HL-60 (cell line): ENCODE measurements at regions not wholly inside any gene's neighbourhood (a gene's known extent, or its start where the extent isn't known, plus 50 kb on each side); places are given as distances from the start of the nearest gene placed in this dataset.

Experiments
- DNase-seq, 2 experiments: peaks; one replicate each; pipeline ENCODE4 v3.0.0-alpha.2; 2010 to 2020; ENCODE audit warnings: low read depth in 1 of 2, low spot score in 1 of 2
- H3K27ac ChIP-seq: fragments of 250-450 bp; sonication (Bioruptor Pico); replicated peaks from 2 replicates; pipeline ENCODE4 v1.5.1; 2020; ENCODE audit warnings: mild to moderate bottlenecking, moderate library complexity
- H3K27me3 ChIP-seq: fragments of 250-450 bp; sonication (Bioruptor Pico); 2 replicates; pipeline ENCODE4 v1.5.1; 2021; ENCODE audit warnings: mild to moderate bottlenecking, moderate library complexity; ENCODE audit not compliant: insufficient read depth, poor library complexity, severe bottlenecking
- H3K4me3 ChIP-seq: replicated peaks from 2 replicates; pipeline ENCODE4 v1.5.1; 2011; ENCODE audit warnings: mild to moderate bottlenecking, control low read depth, low read length; ENCODE audit not compliant: insufficient read depth
- CTCF ChIP-seq: IDR thresholded peaks from one replicate; pipeline ENCODE4 v1.5.1; 2011; ENCODE audit warnings: low read length, control low read depth, inconsistent platforms; ENCODE audit not compliant: insufficient read depth
- GABPA ChIP-seq: IDR thresholded peaks from 2 replicates; pipeline ENCODE4 v1.6.1; 2012; ENCODE audit warnings: low read depth
- POLR2AphosphoS5 ChIP-seq: IDR thresholded peaks from 2 replicates; pipeline ENCODE4 v1.6.1; 2012; ENCODE audit warnings: low read depth
- REST ChIP-seq: IDR thresholded peaks from 2 replicates; pipeline ENCODE4 v1.6.1; 2012; ENCODE audit warnings: low read depth; ENCODE audit not compliant: insufficient replicate concordance
- SPI1 ChIP-seq: IDR thresholded peaks from 2 replicates; pipeline ENCODE4 v1.6.1; 2012; ENCODE audit warnings: low read depth, mild to moderate bottlenecking, borderline replicate concordance

GRCh38 chr13:53800011-53800410 lies 771.4 kb downstream of the OLFM4 start:
- DNase-seq, result no peak
- TF ChIP-seq SPI1 (no peak), CTCF (no peak)
- Histone ChIP-seq H3K4me3 (no peak overlapping the region), H3K27me3 (no peaks in the 10 kb centered on the region), H3K27ac (no peak overlapping the region)

GRCh38 chr13:53807251-53807834 lies 778.7 kb downstream of the OLFM4 start:
- Histone ChIP-seq H3K4me3 (no peak overlapping the region), H3K27me3 (no peaks in the 10 kb centered on the region), H3K27ac (no peak overlapping the region)
- TF ChIP-seq SPI1, result no peak
- TF ChIP-seq POLR2AphosphoS5, result no peak
- TF ChIP-seq REST, result no peak
- TF ChIP-seq GABPA, result no peak
- TF ChIP-seq CTCF, result no peak
- no peak for DNase-seq

- DNase-seq, result no peak
- no peak overlapping the region for H3K27ac ChIP-seq
- H3K27me3 ChIP-seq, result no peaks in the 10 kb centered on the region
- TF ChIP-seq POLR2AphosphoS5 (no peak), SPI1 (no peak), REST (no peak), CTCF (no peak), GABPA (no peak)
- no peak overlapping the region for H3K4me3 ChIP-seq
Observed at GRCh38 chr13:53821632-53822031, 793.0 kb downstream of the OLFM4 start.

GRCh38 chr13:53822136-53822535 lies 793.5 kb downstream of the OLFM4 start:
- Histone ChIP-seq H3K27ac (no peak overlapping the region), H3K27me3 (no peaks in the 10 kb centered on the region), H3K4me3 (no peak overlapping the region)
- TF ChIP-seq CTCF, result no peak
- no peak for TF ChIP-seq SPI1
- TF ChIP-seq REST, result no peak
- no peak for DNase-seq
